GM20000 (cell line): ENCODE measurements at regions not wholly inside any gene's neighbourhood (a gene's known extent, or its start where the extent isn't known, plus 50 kb on each side); places are given as distances from the start of the nearest gene placed in this dataset.

ENCODE experiments used
- DNase-seq: peaks from one replicate; pipeline ENCODE4 v3.0.0; 2012; ENCODE audit warnings: low spot score
- CTCF ChIP-seq: IDR thresholded peaks from 2 replicates; pipeline ENCODE4 v1.5.1; 2012; ENCODE audit warnings: mild to moderate bottlenecking, control low read depth; ENCODE audit errors: extremely low read depth, missing control alignments

GRCh38 chr1:218219460-218219859 lies 65.6 kb upstream of the RRP15 start:
- no peak for DNase-seq
- TF ChIP-seq CTCF: no peak

GRCh38 chr1:218224101-218224500 lies 61.0 kb upstream of the RRP15 start:
- DNase-seq: no peak
- TF ChIP-seq CTCF: no peak

GRCh38 chr1:218226005-218226404 lies 59.1 kb upstream of the RRP15 start:
- no peak for DNase-seq
- no peak for TF ChIP-seq CTCF
